Tibial nerve (tissue), 4 donors: ENCODE measurements at regions not wholly inside any gene's neighbourhood (a gene's known extent, or its start where the extent isn't known, plus 50 kb on each side); places are given as distances from the start of the nearest gene placed in this dataset.

ENCODE experiments used
- EP300 ChIP-seq, 2 donors: sonication (generic); formaldehyde crosslinking; IDR thresholded peaks; one replicate each; pipeline ENCODE4 v1.6.1; 2017; ENCODE audit warnings: antibody characterized with exemption in 2 of 2, mild to moderate bottlenecking in 1 of 2
- POLR2A ChIP-seq, 2 donors: fragments of 450-650 bp; IDR thresholded peaks; one replicate each; pipeline ENCODE4 v1.6.1; 2017; ENCODE audit warnings: antibody characterized with exemption in 2 of 2, mild to moderate bottlenecking in 2 of 2, moderate library complexity in 2 of 2
- TF ChIP-seq, protein P1 (sequence below), 5 experiments: fragments of 200-600 bp in 3 of 5; fragments of 450-650 bp in 2 of 5; sonication (generic) in 3 of 5; IDR thresholded peaks; one replicate each; pipeline ENCODE4 v1.5.1; 2016 to 2019; ENCODE audit warnings: antibody characterized with exemption in 5 of 5, mild to moderate bottlenecking in 3 of 5, moderate library complexity in 2 of 5

DNA sequence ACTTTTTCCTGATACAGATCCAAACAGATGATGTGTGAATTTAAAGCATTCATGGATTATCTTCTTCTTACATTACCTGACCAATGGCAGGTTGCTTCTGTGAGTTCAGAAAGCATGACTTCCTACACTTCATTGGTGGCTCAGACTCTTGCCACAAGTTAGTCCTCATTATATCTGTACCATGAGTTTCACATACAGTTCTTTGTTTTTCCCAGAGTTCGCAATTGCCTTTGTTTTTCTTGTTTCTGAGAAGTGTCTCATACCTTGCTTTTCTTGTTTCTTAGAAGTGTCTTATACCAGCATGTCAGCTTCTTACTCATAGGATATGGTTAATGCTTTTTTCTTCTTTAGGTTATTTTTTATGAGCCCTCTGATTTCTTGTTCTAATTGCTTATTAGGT, 133.8 kb upstream of the TLE3 start:
- TF ChIP-seq, protein P1, sequence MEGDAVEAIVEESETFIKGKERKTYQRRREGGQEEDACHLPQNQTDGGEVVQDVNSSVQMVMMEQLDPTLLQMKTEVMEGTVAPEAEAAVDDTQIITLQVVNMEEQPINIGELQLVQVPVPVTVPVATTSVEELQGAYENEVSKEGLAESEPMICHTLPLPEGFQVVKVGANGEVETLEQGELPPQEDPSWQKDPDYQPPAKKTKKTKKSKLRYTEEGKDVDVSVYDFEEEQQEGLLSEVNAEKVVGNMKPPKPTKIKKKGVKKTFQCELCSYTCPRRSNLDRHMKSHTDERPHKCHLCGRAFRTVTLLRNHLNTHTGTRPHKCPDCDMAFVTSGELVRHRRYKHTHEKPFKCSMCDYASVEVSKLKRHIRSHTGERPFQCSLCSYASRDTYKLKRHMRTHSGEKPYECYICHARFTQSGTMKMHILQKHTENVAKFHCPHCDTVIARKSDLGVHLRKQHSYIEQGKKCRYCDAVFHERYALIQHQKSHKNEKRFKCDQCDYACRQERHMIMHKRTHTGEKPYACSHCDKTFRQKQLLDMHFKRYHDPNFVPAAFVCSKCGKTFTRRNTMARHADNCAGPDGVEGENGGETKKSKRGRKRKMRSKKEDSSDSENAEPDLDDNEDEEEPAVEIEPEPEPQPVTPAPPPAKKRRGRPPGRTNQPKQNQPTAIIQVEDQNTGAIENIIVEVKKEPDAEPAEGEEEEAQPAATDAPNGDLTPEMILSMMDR (IDR thresholded peaks at IDR 0.05) = no peak
- TF ChIP-seq EP300 (IDR thresholded peaks at IDR 0.05) (no peak), POLR2A (IDR thresholded peaks at IDR 0.05) (no peak)
